Endodermal cell (in vitro differentiated cells): ENCODE measurements at regions not wholly inside any gene's neighbourhood (a gene's known extent, or its start where the extent isn't known, plus 50 kb on each side); places are given as distances from the start of the nearest gene placed in this dataset.

Experiments used
- DNase-seq: peaks from one replicate; pipeline ENCODE4 v3.0.0-alpha.2; 2017
- H3K27ac ChIP-seq: 2 replicates; pipeline ENCODE4 v1.5.1; 2013; ENCODE audit warnings: mild to moderate bottlenecking, low read depth, low read length, moderate library complexity
- H3K27me3 ChIP-seq: 2 replicates; pipeline ENCODE4 v1.6.1; 2013; ENCODE audit warnings: mild to moderate bottlenecking, low read length, moderate library complexity; ENCODE audit not compliant: insufficient read depth, control insufficient read depth, poor library complexity, severe bottlenecking
- H3K36me3 ChIP-seq: 2 replicates; pipeline ENCODE4 v1.7.0; 2013; ENCODE audit warnings: mild to moderate bottlenecking, low read length, moderate library complexity; ENCODE audit not compliant: control insufficient read depth, insufficient read depth
- H3K4me1 ChIP-seq: one replicate; pipeline ENCODE4 v1.7.0; 2013; ENCODE audit warnings: low read length; ENCODE audit not compliant: control insufficient read depth, insufficient read depth
- H3K4me3 ChIP-seq: 2 replicates; pipeline ENCODE4 v1.5.1; 2013; ENCODE audit warnings: mild to moderate bottlenecking, low read length, moderate library complexity
- H3K9ac ChIP-seq: 2 replicates; pipeline ENCODE4 v1.6.1; 2013; ENCODE audit warnings: mild to moderate bottlenecking, low read length, moderate library complexity; ENCODE audit not compliant: poor library complexity, severe bottlenecking; ENCODE audit errors: extremely low read depth
- H3K9me3 ChIP-seq: 2 replicates; pipeline ENCODE4 v1.6.1; 2013; ENCODE audit warnings: mild to moderate bottlenecking, low read length, moderate library complexity; ENCODE audit not compliant: control insufficient read depth
- H3K27ac Mint-ChIP-seq: 2 replicates; pipeline ENCODE4 v1.8.0; 2020; ENCODE audit warnings: mixed read lengths
- H3K27me3 Mint-ChIP-seq: 2 replicates; pipeline ENCODE4 v1.8.0; 2021; ENCODE audit warnings: mild to moderate bottlenecking, mixed read lengths; ENCODE audit not compliant: insufficient read depth
- H3K36me3 Mint-ChIP-seq: 2 replicates; pipeline ENCODE4 v1.8.0; 2020; ENCODE audit warnings: low read depth, mixed read lengths
- H3K4me1 Mint-ChIP-seq: 2 replicates; pipeline ENCODE4 v1.8.0; 2020; ENCODE audit warnings: mixed read lengths
- H3K4me3 Mint-ChIP-seq: 2 replicates; pipeline ENCODE4 v1.8.0; 2020; ENCODE audit warnings: mild to moderate bottlenecking, moderate library complexity, mixed read lengths
- H3K9me3 Mint-ChIP-seq: 2 replicates; pipeline ENCODE4 v1.8.0; 2020; ENCODE audit warnings: mild to moderate bottlenecking, mixed read lengths
- WGBS, 2 experiments: methylation state at CpG; one replicate each; pipeline versions ENCODE4 v1.1.5 to v1.1.7; 2013; ENCODE audit warnings: missing lambda C conversion rate in 2 of 2, mixed read lengths in 1 of 2; ENCODE audit not compliant: insufficient coverage in 1 of 2, insufficient read length in 1 of 2; 5-methylcytosine and 5-hydroxymethylcytosine counted together
- TF ChIP-seq, protein P1 (sequence below): fragments of 200-600 bp; sonication (generic); conservative IDR thresholded peaks from 2 replicates; pipeline ENCODE4 v1.5.0; 2021; ENCODE audit warnings: antibody characterized with exemption, mild to moderate bottlenecking

DNA sequence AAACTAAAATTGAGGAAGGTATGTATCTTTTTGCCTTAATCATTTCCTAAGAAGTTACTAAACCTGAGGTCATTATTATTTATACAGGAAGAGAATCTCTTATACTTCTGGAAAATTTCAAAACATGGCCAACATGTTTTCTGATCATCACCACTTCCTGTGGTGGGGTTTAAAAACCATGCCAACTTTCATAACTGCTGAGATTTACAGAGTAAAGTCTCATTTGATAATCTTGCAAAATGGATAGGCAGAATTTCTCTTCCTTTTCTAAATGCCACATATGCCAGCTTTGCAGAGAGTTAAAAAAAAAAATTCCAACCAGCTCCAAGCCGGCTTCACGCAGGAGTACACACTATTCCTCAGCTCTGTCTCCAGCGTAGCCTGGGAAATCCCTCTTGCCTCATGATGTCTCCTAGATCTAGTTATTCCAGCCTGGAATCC lies 124.3 kb upstream of the SPRED1 start:
- Mint-ChIP-seq H3K36me3 (no peaks in the 10 kb centered on the region), H3K27me3 (peaks cover 9% of the 10 kb centered on the region), H3K27ac (no peak overlapping the region), H3K4me3 (no peak overlapping the region), H3K9me3 (peaks cover 11% of the 10 kb centered on the region), H3K4me1 (peaks cover 24% of the 10 kb centered on the region)
- no peak for DNase-seq
- no peak overlapping the region for H3K9ac ChIP-seq
- peaks cover 9% of the 10 kb centered on the region for H3K4me1 ChIP-seq
- H3K27ac ChIP-seq, result no peak overlapping the region
- no peaks in the 10 kb centered on the region for H3K36me3 ChIP-seq
- H3K27me3 ChIP-seq, result no peaks in the 10 kb centered on the region
- TF ChIP-seq, protein P1, sequence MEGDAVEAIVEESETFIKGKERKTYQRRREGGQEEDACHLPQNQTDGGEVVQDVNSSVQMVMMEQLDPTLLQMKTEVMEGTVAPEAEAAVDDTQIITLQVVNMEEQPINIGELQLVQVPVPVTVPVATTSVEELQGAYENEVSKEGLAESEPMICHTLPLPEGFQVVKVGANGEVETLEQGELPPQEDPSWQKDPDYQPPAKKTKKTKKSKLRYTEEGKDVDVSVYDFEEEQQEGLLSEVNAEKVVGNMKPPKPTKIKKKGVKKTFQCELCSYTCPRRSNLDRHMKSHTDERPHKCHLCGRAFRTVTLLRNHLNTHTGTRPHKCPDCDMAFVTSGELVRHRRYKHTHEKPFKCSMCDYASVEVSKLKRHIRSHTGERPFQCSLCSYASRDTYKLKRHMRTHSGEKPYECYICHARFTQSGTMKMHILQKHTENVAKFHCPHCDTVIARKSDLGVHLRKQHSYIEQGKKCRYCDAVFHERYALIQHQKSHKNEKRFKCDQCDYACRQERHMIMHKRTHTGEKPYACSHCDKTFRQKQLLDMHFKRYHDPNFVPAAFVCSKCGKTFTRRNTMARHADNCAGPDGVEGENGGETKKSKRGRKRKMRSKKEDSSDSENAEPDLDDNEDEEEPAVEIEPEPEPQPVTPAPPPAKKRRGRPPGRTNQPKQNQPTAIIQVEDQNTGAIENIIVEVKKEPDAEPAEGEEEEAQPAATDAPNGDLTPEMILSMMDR, result no peak
- no peak overlapping the region for H3K4me3 ChIP-seq
- WGBS, 2 experiments, result 88 to 97% methylated on average over 3 of the region's 3 CpGs
- H3K9me3 ChIP-seq, result peaks cover 5% of the 10 kb centered on the region

DNA sequence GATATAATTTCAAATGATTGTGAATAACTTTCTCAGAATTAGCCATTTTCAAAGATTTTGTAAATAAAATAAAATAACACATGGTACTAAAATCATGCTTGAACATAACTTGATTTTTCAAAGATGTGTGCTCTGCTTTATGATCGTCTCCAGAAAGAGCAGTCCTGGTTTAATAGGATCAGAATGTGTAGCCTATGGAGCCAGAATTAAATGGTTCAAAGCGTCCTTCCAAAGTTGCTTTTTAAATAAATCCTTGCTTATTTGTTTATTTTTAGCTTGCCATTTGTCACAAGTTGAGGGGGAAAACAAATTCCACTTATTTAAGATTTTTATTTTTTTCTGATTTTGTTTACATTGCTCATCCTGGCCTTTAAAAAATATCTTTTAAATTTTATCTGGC lies 123.7 kb upstream of the SPRED1 start:
- peaks cover 6% of the 10 kb centered on the region for H3K9me3 Mint-ChIP-seq
- H3K27ac Mint-ChIP-seq, result no peak overlapping the region
- no peaks in the 10 kb centered on the region for H3K36me3 Mint-ChIP-seq
- H3K4me1 Mint-ChIP-seq, result peaks cover 24% of the 10 kb centered on the region
- Histone ChIP-seq H3K36me3 (no peaks in the 10 kb centered on the region), H3K27me3 (no peaks in the 10 kb centered on the region), H3K4me3 (no peak overlapping the region), H3K9ac (no peak overlapping the region), H3K9me3 (peaks cover 5% of the 10 kb centered on the region), H3K27ac (no peak overlapping the region), H3K4me1 (peaks cover 9% of the 10 kb centered on the region)
- TF ChIP-seq, protein P1, result no peak
- no peak for DNase-seq
- peaks cover 4% of the 10 kb centered on the region for H3K27me3 Mint-ChIP-seq
- 98 to 100% methylated on average over 2 of the region's 2 CpGs for WGBS, 2 experiments
- H3K4me3 Mint-ChIP-seq, result no peak overlapping the region

DNA sequence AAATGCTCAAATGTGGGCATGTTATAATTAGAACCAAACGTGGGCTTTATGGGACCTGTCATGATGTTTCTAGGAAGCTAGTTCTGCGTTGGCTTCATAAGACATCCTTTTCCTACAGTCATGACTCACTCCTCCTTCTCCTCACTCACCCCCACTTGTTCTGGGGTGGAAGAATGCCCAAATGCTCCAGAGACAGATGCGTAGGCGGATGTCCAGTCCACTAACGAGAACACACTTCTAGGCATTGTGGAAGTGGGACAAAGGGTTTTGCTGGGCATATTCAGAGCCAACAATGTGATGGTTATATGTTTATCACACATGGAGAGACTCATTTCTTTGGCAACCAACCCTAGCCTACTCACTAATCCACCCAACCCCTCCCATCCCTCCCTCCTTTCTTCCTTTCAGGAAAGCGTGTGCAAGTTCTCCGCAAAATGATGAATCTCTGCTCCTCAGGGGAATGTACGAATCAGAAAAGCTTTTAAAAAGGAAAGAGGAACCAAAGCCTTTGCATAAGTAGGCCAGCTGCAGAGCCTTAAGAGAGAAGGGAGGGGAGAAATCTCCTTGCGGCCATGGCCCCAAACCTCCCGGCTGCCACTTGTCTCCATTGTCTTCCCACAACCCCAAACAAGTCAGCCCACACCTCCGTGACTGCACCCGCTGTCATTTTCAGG lies 123.0 kb upstream of the SPRED1 start:
- Mint-ChIP-seq H3K27me3 (peaks cover 1% of the 10 kb centered on the region), H3K27ac (no peak overlapping the region), H3K4me3 (no peak overlapping the region), H3K36me3 (no peaks in the 10 kb centered on the region), H3K9me3 (peaks cover under 1% of the 10 kb centered on the region), H3K4me1 (peaks cover 24% of the 10 kb centered on the region)
- Histone ChIP-seq H3K4me3 (no peak overlapping the region), H3K36me3 (no peaks in the 10 kb centered on the region), H3K27me3 (no peaks in the 10 kb centered on the region), H3K9me3 (peaks cover 5% of the 10 kb centered on the region), H3K27ac (peak overlapping the region; percentile 45), H3K9ac (no peak overlapping the region), H3K4me1 (peaks cover 9% of the 10 kb centered on the region)
- 73 to 87% methylated on average over 3 to 12 of the region's 12 CpGs for WGBS, 2 experiments
- TF ChIP-seq, protein P1, result no peak
- no peak for DNase-seq
